Neural cell (in vitro differentiated cells): ENCODE measurements at regions not wholly inside any gene's neighbourhood (a gene's known extent, or its start where the extent isn't known, plus 50 kb on each side); places are given as distances from the start of the nearest gene placed in this dataset.

Source experiments
- H2AFZ ChIP-seq: fragments of 200-600, 300-800 bp; sonication (generic), shearing (Covaris generic); 2 replicates; pipeline ENCODE4 v1.6.0; 2014; ENCODE audit warnings: low read depth, mild to moderate bottlenecking, antibody characterized with exemption, low read length, moderate library complexity
- H3F3A ChIP-seq: fragments of 200-600 bp; shearing (Covaris generic); 2 replicates; pipeline ENCODE4 v1.6.1; 2016; ENCODE audit warnings: mild to moderate bottlenecking, moderate library complexity, mixed read lengths, antibody characterized with exemption, low read length; ENCODE audit not compliant: insufficient read depth, poor library complexity, severe bottlenecking
- H3K27ac ChIP-seq: fragments of 200-600, 300-800 bp; sonication (generic), shearing (Covaris generic); 2 replicates; pipeline ENCODE4 v1.5.1; 2014; ENCODE audit warnings: mild to moderate bottlenecking, low read length, moderate library complexity
- H3K27me3 ChIP-seq: fragments of 300-800, 200-600 bp; sonication (generic), shearing (Covaris generic); 2 replicates; pipeline ENCODE4 v1.6.0; 2014; ENCODE audit warnings: mild to moderate bottlenecking, low read depth, low read length, moderate library complexity; ENCODE audit not compliant: insufficient read depth
- H3K36me3 ChIP-seq: fragments of 300-800, 200-600 bp; sonication (generic), shearing (Covaris generic); 2 replicates; pipeline ENCODE4 v1.5.1; 2014; ENCODE audit warnings: mild to moderate bottlenecking, antibody characterized with exemption, low read length, moderate library complexity; ENCODE audit not compliant: insufficient read depth
- H3K4me2 ChIP-seq: fragments of 300-800, 200-600 bp; sonication (generic), shearing (Covaris generic); 2 replicates; pipeline ENCODE4 v1.6.0; 2014; ENCODE audit warnings: mild to moderate bottlenecking, low read length
- H3K4me3 ChIP-seq: fragments of 300-800, 200-600 bp; sonication (generic), shearing (Covaris generic); 2 replicates; pipeline ENCODE4 v1.5.1; 2014; ENCODE audit warnings: mild to moderate bottlenecking, low read length, moderate library complexity
- H3K79me2 ChIP-seq: fragments of 200-600 bp; shearing (Covaris generic); replicated peaks from 2 replicates; pipeline ENCODE4 v1.6.0; 2014; ENCODE audit warnings: mild to moderate bottlenecking, low read length, moderate library complexity; ENCODE audit not compliant: insufficient read depth
- H3K9ac ChIP-seq: fragments of 300-800, 200-600 bp; sonication (generic), shearing (Covaris generic); 2 replicates; pipeline ENCODE4 v1.6.1; 2016; ENCODE audit warnings: mild to moderate bottlenecking, low read length, mixed read lengths
- H3K9me2 ChIP-seq: fragments of 200-600 bp; shearing (Covaris generic); 2 replicates; pipeline ENCODE4 v1.6.1; 2016; ENCODE audit warnings: mild to moderate bottlenecking, low read length, mixed read lengths; ENCODE audit not compliant: insufficient read depth
- H3K9me3 ChIP-seq: fragments of 200-600, 300-800 bp; sonication (generic), shearing (Covaris generic); 2 replicates; pipeline ENCODE4 v1.6.1; 2016; ENCODE audit warnings: mild to moderate bottlenecking, mixed run types, low read length, moderate library complexity, mixed read lengths
- H4K20me1 ChIP-seq: fragments of 200-600 bp; shearing (Covaris generic); 2 replicates; pipeline ENCODE4 v1.6.1; 2016; ENCODE audit warnings: mild to moderate bottlenecking, mixed run types; ENCODE audit not compliant: insufficient read depth
- EP300 ChIP-seq: fragments of 450-650 bp; conservative IDR thresholded peaks from 2 replicates; pipeline ENCODE4 v1.6.1; 2014; ENCODE audit warnings: antibody characterized with exemption, mild to moderate bottlenecking, moderate library complexity; ENCODE audit not compliant: poor library complexity, severe bottlenecking
- EZH2 ChIP-seq: fragments of 200-600, 300-800 bp; shearing (Covaris generic), sonication (generic); IDR thresholded peaks from 2 replicates; pipeline ENCODE4 v1.6.1; 2014; ENCODE audit warnings: antibody characterized with exemption, low read length, borderline replicate concordance, mild to moderate bottlenecking; ENCODE audit not compliant: insufficient read depth, poor library complexity, severe bottlenecking
- MXI1 ChIP-seq: fragments of 450-650 bp; conservative IDR thresholded peaks from 2 replicates; pipeline ENCODE4 v1.6.1; 2014; ENCODE audit warnings: antibody characterized with exemption, mild to moderate bottlenecking; ENCODE audit not compliant: poor library complexity, severe bottlenecking
- POLR2AphosphoS5 ChIP-seq: IDR thresholded peaks from 2 replicates; pipeline ENCODE4 v1.6.1; 2012
- RAD21 ChIP-seq: fragments of 450-650 bp; conservative IDR thresholded peaks from 2 replicates; pipeline ENCODE4 v1.6.1; 2014; ENCODE audit warnings: antibody characterized with exemption, mild to moderate bottlenecking, moderate library complexity
- SMC3 ChIP-seq: fragments of 450-650 bp; conservative IDR thresholded peaks from 2 replicates; pipeline ENCODE4 v1.6.1; 2014; ENCODE audit warnings: antibody characterized with exemption, mild to moderate bottlenecking, moderate library complexity; ENCODE audit not compliant: poor library complexity
- TAF1 ChIP-seq: IDR thresholded peaks from 2 replicates; pipeline ENCODE4 v1.6.1; 2012; ENCODE audit warnings: low read depth
- TF ChIP-seq, protein P1 (sequence below): fragments of 450-650 bp; IDR thresholded peaks from 2 replicates; pipeline ENCODE4 v1.5.1; 2014; ENCODE audit warnings: antibody characterized with exemption, mild to moderate bottlenecking, moderate library complexity; ENCODE audit not compliant: poor library complexity, severe bottlenecking
- TF ChIP-seq, protein P2 (sequence below): IDR thresholded peaks from 2 replicates; pipeline ENCODE4 v1.6.1; 2012; ENCODE audit warnings: borderline replicate concordance

DNA sequence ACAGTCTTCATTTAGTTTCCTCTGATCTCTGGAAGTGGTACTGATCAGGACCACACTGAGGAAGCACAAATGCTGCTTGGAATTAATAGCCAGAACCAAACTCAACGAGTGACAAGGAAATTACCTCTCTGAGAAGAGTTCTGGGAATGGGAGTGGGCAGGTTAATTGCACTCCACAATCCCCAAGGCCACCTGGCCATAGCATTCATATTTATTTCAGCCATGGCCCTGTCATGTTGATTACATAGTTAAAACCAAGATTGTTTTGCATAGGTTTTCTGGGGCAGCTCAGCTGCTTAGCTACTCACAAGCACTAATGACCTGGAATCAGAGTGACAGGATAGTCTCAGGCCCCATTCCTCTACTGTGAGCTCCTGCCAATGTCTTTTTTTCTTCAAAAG, 230.2 kb upstream of the RIMS1 start:
- Histone ChIP-seq H3K27me3 (no peaks in the 10 kb centered on the region), H3K9ac (no peak overlapping the region), H3K36me3 (no peaks in the 10 kb centered on the region), H3K4me3 (no peak overlapping the region), H3K79me2 (no peaks in the 10 kb centered on the region), H2AFZ (no peak overlapping the region), H3K27ac (no peak overlapping the region), H4K20me1 (no peaks in the 10 kb centered on the region), H3F3A (no peaks in the 10 kb centered on the region), H3K4me2 (no peak overlapping the region), H3K9me2 (no peaks in the 10 kb centered on the region), H3K9me3 (no peaks in the 10 kb centered on the region)
- TF ChIP-seq RAD21, result no peak
- TF ChIP-seq POLR2AphosphoS5, result no peak
- TF ChIP-seq, protein P1, sequence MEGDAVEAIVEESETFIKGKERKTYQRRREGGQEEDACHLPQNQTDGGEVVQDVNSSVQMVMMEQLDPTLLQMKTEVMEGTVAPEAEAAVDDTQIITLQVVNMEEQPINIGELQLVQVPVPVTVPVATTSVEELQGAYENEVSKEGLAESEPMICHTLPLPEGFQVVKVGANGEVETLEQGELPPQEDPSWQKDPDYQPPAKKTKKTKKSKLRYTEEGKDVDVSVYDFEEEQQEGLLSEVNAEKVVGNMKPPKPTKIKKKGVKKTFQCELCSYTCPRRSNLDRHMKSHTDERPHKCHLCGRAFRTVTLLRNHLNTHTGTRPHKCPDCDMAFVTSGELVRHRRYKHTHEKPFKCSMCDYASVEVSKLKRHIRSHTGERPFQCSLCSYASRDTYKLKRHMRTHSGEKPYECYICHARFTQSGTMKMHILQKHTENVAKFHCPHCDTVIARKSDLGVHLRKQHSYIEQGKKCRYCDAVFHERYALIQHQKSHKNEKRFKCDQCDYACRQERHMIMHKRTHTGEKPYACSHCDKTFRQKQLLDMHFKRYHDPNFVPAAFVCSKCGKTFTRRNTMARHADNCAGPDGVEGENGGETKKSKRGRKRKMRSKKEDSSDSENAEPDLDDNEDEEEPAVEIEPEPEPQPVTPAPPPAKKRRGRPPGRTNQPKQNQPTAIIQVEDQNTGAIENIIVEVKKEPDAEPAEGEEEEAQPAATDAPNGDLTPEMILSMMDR, result no peak
- no peak for TF ChIP-seq EP300

DNA sequence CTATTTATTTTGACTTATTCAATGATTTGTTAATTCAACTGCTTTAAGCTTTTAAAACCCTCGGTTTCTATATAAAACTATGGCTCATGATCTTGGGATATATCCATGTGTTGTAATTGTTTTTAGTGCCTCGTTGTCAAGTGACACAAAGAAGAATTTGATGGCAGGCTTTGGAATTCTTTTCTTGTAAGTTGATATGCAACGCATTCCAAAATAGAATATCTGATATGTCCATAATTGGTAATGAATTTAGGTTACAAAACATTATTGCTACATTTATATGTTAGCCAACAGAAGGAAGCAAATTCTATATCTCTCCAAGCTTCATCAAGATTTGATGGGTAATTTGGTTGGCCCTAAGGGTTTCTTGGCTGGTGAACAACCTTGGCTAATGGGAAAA, 220.4 kb upstream of the RIMS1 start:
- no peak overlapping the region for H3K4me2 ChIP-seq
- H3F3A ChIP-seq, result no peaks in the 10 kb centered on the region
- H3K4me3 ChIP-seq, result no peak overlapping the region
- H3K36me3 ChIP-seq, result no peaks in the 10 kb centered on the region
- H3K9me2 ChIP-seq, result no peaks in the 10 kb centered on the region
- H3K27ac ChIP-seq, result no peak overlapping the region
- no peaks in the 10 kb centered on the region for H3K9me3 ChIP-seq
- no peaks in the 10 kb centered on the region for H3K79me2 ChIP-seq
- no peaks in the 10 kb centered on the region for H3K27me3 ChIP-seq
- no peaks in the 10 kb centered on the region for H4K20me1 ChIP-seq
- TF ChIP-seq MXI1, result no peak
- TF ChIP-seq, protein P1, result no peak
- TF ChIP-seq TAF1, result no peak
- TF ChIP-seq EZH2, result no peak
- no peak for TF ChIP-seq RAD21
- TF ChIP-seq, protein P2, sequence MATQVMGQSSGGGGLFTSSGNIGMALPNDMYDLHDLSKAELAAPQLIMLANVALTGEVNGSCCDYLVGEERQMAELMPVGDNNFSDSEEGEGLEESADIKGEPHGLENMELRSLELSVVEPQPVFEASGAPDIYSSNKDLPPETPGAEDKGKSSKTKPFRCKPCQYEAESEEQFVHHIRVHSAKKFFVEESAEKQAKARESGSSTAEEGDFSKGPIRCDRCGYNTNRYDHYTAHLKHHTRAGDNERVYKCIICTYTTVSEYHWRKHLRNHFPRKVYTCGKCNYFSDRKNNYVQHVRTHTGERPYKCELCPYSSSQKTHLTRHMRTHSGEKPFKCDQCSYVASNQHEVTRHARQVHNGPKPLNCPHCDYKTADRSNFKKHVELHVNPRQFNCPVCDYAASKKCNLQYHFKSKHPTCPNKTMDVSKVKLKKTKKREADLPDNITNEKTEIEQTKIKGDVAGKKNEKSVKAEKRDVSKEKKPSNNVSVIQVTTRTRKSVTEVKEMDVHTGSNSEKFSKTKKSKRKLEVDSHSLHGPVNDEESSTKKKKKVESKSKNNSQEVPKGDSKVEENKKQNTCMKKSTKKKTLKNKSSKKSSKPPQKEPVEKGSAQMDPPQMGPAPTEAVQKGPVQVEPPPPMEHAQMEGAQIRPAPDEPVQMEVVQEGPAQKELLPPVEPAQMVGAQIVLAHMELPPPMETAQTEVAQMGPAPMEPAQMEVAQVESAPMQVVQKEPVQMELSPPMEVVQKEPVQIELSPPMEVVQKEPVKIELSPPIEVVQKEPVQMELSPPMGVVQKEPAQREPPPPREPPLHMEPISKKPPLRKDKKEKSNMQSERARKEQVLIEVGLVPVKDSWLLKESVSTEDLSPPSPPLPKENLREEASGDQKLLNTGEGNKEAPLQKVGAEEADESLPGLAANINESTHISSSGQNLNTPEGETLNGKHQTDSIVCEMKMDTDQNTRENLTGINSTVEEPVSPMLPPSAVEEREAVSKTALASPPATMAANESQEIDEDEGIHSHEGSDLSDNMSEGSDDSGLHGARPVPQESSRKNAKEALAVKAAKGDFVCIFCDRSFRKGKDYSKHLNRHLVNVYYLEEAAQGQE, result no peak
- no peak for TF ChIP-seq SMC3
- no peak for TF ChIP-seq POLR2AphosphoS5
- no peak for TF ChIP-seq EP300
- H3K9ac ChIP-seq, result no peak overlapping the region
- H2AFZ ChIP-seq, result no peak overlapping the region
